ENCODE measurements at regions not wholly inside any gene's neighbourhood (a gene's known extent, or its start where the extent isn't known, plus 50 kb on each side); places are given as distances from the start of the nearest gene placed in this dataset.

DNA sequence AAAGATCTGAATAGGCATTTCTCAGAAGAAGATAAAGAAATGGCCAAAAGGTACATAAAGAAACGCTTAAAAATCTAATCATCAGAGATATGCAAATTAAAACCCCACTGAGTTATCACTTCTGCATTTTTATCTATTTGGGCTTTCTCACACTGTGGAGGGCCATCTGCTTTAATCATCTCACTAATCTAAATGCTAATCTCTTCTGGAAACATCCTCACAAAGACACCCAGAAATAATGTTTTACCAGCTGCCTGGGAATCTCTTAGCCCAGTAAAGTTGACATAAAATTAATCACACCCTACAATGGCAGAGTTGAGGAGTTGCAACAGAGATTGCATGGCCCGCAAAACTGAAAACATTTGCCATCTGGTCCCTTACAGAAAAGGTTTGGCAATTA, 407.9 kb upstream of the CYLC2 start:
- Histone ChIP-seq H3K36me3 (no peaks in the 10 kb centered on the region), H3K4me3 (no peak overlapping the region), H3K27me3 (ENCODE audit: low read depth) (no peaks in the 10 kb centered on the region), H3K4me1 (no peaks in the 10 kb centered on the region), H3K9me3 (no peaks in the 10 kb centered on the region), H3K27ac (no peak overlapping the region)
- intact Hi-C loops (cut with DNase I) = no loop called here
- TF ChIP-seq, protein P1, sequence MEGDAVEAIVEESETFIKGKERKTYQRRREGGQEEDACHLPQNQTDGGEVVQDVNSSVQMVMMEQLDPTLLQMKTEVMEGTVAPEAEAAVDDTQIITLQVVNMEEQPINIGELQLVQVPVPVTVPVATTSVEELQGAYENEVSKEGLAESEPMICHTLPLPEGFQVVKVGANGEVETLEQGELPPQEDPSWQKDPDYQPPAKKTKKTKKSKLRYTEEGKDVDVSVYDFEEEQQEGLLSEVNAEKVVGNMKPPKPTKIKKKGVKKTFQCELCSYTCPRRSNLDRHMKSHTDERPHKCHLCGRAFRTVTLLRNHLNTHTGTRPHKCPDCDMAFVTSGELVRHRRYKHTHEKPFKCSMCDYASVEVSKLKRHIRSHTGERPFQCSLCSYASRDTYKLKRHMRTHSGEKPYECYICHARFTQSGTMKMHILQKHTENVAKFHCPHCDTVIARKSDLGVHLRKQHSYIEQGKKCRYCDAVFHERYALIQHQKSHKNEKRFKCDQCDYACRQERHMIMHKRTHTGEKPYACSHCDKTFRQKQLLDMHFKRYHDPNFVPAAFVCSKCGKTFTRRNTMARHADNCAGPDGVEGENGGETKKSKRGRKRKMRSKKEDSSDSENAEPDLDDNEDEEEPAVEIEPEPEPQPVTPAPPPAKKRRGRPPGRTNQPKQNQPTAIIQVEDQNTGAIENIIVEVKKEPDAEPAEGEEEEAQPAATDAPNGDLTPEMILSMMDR (IDR thresholded peaks at IDR 0.05) = no peak
- no peak for DNase-seq
- no peak for ATAC-seq

GRCh38 chr9:102569436-102569835, 425.7 kb upstream of the CYLC2 start:
- no peak for ATAC-seq
- intact Hi-C loops (cut with DNase I) = no loop called here
- TF ChIP-seq, protein P1 (IDR thresholded peaks at IDR 0.05) = no peak

GRCh38 chr9:102551346-102551745, 443.8 kb upstream of the CYLC2 start:
- no peak for DNase-seq
- Histone ChIP-seq H3K4me3 (no peak overlapping the region), H3K27me3 (ENCODE audit: low read depth) (no peaks in the 10 kb centered on the region), H3K4me1 (no peaks in the 10 kb centered on the region), H3K36me3 (no peaks in the 10 kb centered on the region), H3K27ac (no peak overlapping the region), H3K9me3 (peaks cover 5% of the 10 kb centered on the region)
- ATAC-seq = no peak
- intact Hi-C loops (cut with DNase I) = no loop called here
- TF ChIP-seq, protein P1 (IDR thresholded peaks at IDR 0.05) = no peak

More at GRCh38 chr9:102569436-102569835, 425.7 kb upstream of the CYLC2 start:
- H3K36me3 ChIP-seq = no peaks in the 10 kb centered on the region
- H3K4me3 ChIP-seq = no peak overlapping the region
- no peaks in the 10 kb centered on the region for H3K9me3 ChIP-seq
- H3K4me1 ChIP-seq = no peaks in the 10 kb centered on the region
- no peaks in the 10 kb centered on the region for H3K27me3 ChIP-seq (ENCODE audit: low read depth)
- no peak overlapping the region for H3K27ac ChIP-seq
- DNase-seq = no peak

DNA sequence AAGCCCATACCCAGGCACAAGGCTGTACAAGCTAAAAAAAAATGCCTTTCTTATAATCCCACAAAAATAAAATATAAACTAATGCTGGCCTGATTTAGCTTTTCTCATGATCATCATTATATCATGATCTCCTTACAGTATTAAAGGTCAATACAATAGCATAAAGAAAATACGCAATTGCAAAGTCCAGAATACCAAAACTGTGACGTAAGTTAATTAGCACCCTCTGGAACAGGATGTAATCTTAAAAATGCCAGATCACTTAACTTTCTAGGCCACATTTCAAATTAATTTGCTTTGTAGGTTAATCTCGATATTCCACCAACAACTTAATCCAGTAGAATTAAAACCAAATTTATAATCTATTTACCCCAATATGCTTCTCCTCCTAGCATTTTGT, 444.2 kb upstream of the CYLC2 start:
- no peak for ATAC-seq
- H3K27me3 ChIP-seq (ENCODE audit: low read depth) = no peaks in the 10 kb centered on the region
- intact Hi-C loops (cut with DNase I) = no loop called here

GRCh38 chr9:102550266-102550665, 444.9 kb upstream of the CYLC2 start:
- DNase-seq = no peak
- H3K9me3 ChIP-seq = peaks cover 5% of the 10 kb centered on the region
- no peak overlapping the region for H3K27ac ChIP-seq
- no peak for ATAC-seq
- no peaks in the 10 kb centered on the region for H3K4me1 ChIP-seq
- no peak overlapping the region for H3K4me3 ChIP-seq
- TF ChIP-seq, protein P1 (IDR thresholded peaks at IDR 0.05) = no peak
- H3K27me3 ChIP-seq (ENCODE audit: low read depth) = no peaks in the 10 kb centered on the region
- intact Hi-C loops (cut with DNase I) = no loop called here
- H3K36me3 ChIP-seq = no peaks in the 10 kb centered on the region

More for the DNA sequence above, 444.2 kb upstream of the CYLC2 start:
- TF ChIP-seq, protein P1 (IDR thresholded peaks at IDR 0.05) = no peak
- DNase-seq = no peak
- Histone ChIP-seq H3K4me3 (no peak overlapping the region), H3K9me3 (peaks cover 5% of the 10 kb centered on the region), H3K27ac (no peak overlapping the region), H3K36me3 (no peaks in the 10 kb centered on the region), H3K4me1 (no peaks in the 10 kb centered on the region)

- no peak overlapping the region for H3K4me3 ChIP-seq
- intact Hi-C loops (cut with DNase I) = no loop called here
- no peaks in the 10 kb centered on the region for H3K9me3 ChIP-seq
- no peaks in the 10 kb centered on the region for H3K27me3 ChIP-seq (ENCODE audit: low read depth)
- no peaks in the 10 kb centered on the region for H3K36me3 ChIP-seq
- H3K27ac ChIP-seq = no peak overlapping the region
- DNase-seq (no peak), ATAC-seq (no peak)
- no peaks in the 10 kb centered on the region for H3K4me1 ChIP-seq
- TF ChIP-seq, protein P1 (IDR thresholded peaks at IDR 0.05) = no peak
Observed at GRCh38 chr9:102534031-102534430, 461.1 kb upstream of the CYLC2 start.
